ENCODE measurements at regions not wholly inside any gene's neighbourhood (a gene's known extent, or its start where the extent isn't known, plus 50 kb on each side); places are given as distances from the start of the nearest gene placed in this dataset.

DNA sequence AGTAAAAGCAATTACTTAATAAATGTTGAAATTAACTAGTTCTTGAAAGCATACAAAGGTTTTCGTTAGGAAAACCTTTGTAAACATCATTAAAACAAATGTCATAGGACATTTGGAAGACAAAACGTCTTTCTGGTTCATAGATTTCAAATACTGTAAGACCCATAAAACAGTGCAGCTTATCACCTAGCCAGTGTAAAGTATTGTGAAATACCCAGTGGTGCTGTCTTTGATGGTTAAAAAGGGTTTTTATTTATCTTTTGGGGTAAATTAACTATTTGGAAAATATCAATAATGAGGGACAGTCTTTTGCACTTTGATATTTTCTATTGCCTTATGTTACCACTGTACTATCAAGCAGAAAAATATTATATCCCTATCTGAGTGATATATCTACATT, 120.0 kb upstream of the FAM98A start:
- Mint-ChIP-seq H3K27me3 (ENCODE audit: low read depth) (no peaks in the 10 kb centered on the region), H3K36me3 (ENCODE audit: low read depth) (no peaks in the 10 kb centered on the region), H3K4me3 (no peak overlapping the region), H3K4me1 (no peaks in the 10 kb centered on the region), H3K27ac (no peak overlapping the region), H3K9me3 (no peaks in the 10 kb centered on the region)
- no peak for TF ChIP-seq CTCF (IDR thresholded peaks at IDR 0.05; ENCODE audit: unreplicated experiment in 3 of 3)

DNA sequence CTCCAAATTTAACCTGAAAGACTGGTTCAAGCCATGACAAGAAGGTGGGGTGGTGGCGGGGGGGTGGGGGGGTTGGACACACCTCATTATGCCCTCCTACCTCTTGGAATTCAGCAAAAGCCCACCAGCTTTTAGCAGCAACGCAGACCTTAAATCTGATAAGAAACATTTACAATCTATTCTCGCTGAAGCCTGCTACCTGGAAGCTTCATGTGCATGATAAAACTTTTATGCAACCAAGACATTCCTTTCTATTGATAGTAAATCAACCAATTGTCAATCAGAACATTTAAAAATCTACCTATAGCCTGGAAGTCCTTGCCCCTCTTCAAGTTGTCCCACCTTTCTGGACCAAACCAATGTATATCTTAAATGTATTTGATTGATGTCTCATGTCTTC, 113.6 kb upstream of the FAM98A start:
- no peaks in the 10 kb centered on the region for H3K9me3 Mint-ChIP-seq
- no peaks in the 10 kb centered on the region for H3K4me1 Mint-ChIP-seq
- H3K36me3 Mint-ChIP-seq (ENCODE audit: low read depth): no peaks in the 10 kb centered on the region
- no peak for TF ChIP-seq CTCF (IDR thresholded peaks at IDR 0.05; ENCODE audit: unreplicated experiment in 3 of 3)
- H3K27ac Mint-ChIP-seq: no peak overlapping the region
- no peaks in the 10 kb centered on the region for H3K27me3 Mint-ChIP-seq (ENCODE audit: low read depth)
- H3K4me3 Mint-ChIP-seq: no peak overlapping the region

- H3K27me3 Mint-ChIP-seq (ENCODE audit: low read depth): no peaks in the 10 kb centered on the region
- H3K27ac Mint-ChIP-seq: no peak overlapping the region
- H3K36me3 Mint-ChIP-seq (ENCODE audit: low read depth): no peaks in the 10 kb centered on the region
- H3K4me3 Mint-ChIP-seq: no peak overlapping the region
- no peak for TF ChIP-seq CTCF (IDR thresholded peaks at IDR 0.05; ENCODE audit: unreplicated experiment in 3 of 3)
- no peaks in the 10 kb centered on the region for H3K9me3 Mint-ChIP-seq
- no peaks in the 10 kb centered on the region for H3K4me1 Mint-ChIP-seq
These were observed 110.9 kb upstream of the FAM98A start for GRCh38 chr2:33709951-33710350.

- no peak for TF ChIP-seq CTCF (IDR thresholded peaks at IDR 0.05; ENCODE audit: unreplicated experiment in 3 of 3)
- Mint-ChIP-seq H3K4me3 (no peak overlapping the region), H3K4me1 (no peaks in the 10 kb centered on the region), H3K9me3 (no peaks in the 10 kb centered on the region), H3K27ac (no peak overlapping the region), H3K27me3 (ENCODE audit: low read depth) (no peaks in the 10 kb centered on the region), H3K36me3 (ENCODE audit: low read depth) (no peaks in the 10 kb centered on the region)
These were observed 108.2 kb upstream of the FAM98A start for GRCh38 chr2:33707312-33707711.

DNA sequence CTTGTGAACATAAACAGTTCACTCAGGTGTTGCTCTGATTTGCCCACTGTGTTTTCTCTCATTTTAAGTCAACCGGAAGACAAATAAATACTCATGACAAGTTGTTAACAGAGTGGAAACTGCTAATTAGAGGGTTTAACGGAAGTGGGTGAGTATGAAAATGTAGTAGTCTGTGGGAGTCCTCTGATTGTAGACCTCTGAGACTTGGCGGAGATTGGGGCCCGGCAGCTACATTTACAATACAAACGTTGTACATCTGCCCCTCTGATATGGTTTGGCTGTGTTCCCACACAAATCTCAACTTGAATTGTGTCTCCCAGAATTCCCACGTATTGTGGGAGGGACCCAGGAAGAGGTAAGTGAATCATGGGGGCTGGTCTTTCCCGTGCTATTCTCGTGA, 107.3 kb upstream of the FAM98A start:
- H3K9me3 Mint-ChIP-seq: no peaks in the 10 kb centered on the region
- H3K4me3 Mint-ChIP-seq: no peak overlapping the region
- no peaks in the 10 kb centered on the region for H3K4me1 Mint-ChIP-seq
- H3K27me3 Mint-ChIP-seq (ENCODE audit: low read depth): no peaks in the 10 kb centered on the region
- TF ChIP-seq CTCF (IDR thresholded peaks at IDR 0.05; ENCODE audit: unreplicated experiment in 3 of 3): no peak
- H3K36me3 Mint-ChIP-seq (ENCODE audit: low read depth): no peaks in the 10 kb centered on the region
- no peak overlapping the region for H3K27ac Mint-ChIP-seq

DNA sequence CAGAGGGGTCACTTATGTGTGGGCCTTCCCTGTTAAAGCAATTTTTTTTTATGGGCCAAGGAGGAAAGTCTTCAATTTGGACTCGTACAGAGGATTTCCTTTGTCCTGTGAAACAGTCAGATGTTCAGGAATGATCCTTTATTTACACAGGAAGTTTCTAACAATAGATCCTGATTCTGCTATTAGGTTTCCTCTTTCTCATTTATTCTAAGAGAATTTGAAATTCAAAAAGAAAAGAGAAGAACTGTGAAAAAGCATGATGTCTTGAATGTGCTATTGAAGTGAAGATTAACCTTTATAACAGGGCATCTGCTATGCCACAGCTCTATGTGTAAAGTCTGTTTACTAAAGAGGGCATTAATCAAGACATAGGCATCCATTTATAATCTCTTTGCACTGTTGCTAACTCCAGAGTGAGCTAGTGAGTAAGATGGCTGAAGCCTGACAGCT, 105.3 kb upstream of the FAM98A start:
- no peak for TF ChIP-seq CTCF (IDR thresholded peaks at IDR 0.05; ENCODE audit: unreplicated experiment in 3 of 3)
- H3K27me3 Mint-ChIP-seq (ENCODE audit: low read depth): no peaks in the 10 kb centered on the region
- H3K27ac Mint-ChIP-seq: no peak overlapping the region
- H3K36me3 Mint-ChIP-seq (ENCODE audit: low read depth): no peaks in the 10 kb centered on the region
- no peak overlapping the region for H3K4me3 Mint-ChIP-seq
- H3K9me3 Mint-ChIP-seq: no peaks in the 10 kb centered on the region
- H3K4me1 Mint-ChIP-seq: no peaks in the 10 kb centered on the region

Data from nephron (organoid).